Suppressor macrophage treated with lipopolysaccharide for 4 hours (primary cell): ENCODE measurements at regions not wholly inside any gene's neighbourhood (a gene's known extent, or its start where the extent isn't known, plus 50 kb on each side); places are given as distances from the start of the nearest gene placed in this dataset.

Source experiments
- DNase-seq: peaks from one replicate; pipeline ENCODE4 v3.0.0-alpha.2; 2020

GRCh38 chr19:27776524-27776923 lies 1436.4 kb downstream of the UQCRFS1 start:
- DNase-seq, result no peak

- peak; percentile 50 for DNase-seq
Observed at GRCh38 chr19:27776020-27776419, 1436.9 kb downstream of the UQCRFS1 start.

GRCh38 chr19:27775395-27775794 lies 1437.6 kb downstream of the UQCRFS1 start:
- no peak for DNase-seq

DNA sequence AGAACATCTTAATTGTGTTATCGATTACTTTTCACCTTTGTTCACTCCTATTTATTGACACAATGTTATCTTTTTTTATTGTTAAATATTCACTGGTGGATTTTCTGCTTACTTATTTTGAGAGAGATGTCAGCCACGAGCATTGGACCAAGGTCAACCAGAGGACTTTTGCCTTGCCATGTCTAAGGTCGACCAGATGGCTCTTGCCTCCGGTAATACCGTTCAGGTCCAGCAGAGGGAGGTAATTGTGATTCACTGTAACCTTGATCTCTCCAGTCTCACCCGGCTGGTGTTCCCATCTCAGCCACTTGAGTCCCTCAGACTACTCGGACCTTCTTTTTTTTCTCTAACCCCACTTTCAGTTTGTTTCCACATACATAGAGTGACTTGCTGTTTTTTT lies 1438.1 kb downstream of the UQCRFS1 start:
- no peak for DNase-seq

DNA sequence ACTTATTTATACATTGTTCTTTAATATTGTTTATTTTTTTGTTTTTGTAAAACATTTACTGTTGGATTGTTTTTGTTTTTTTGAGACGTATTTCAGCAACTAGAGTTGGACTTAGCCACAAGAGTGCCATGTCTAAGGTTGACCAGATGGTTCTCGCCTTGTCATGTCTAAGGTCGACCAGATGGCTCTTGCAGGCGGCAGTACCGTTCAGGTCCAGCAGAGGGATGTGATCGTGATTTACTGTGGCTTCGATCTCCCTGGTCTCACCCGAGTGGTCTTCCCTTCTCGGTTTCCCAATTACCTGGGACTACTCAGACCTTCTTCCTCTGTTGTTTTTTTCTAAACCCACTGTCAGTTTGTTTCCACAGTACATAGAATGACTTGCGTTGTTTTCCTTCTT lies 1438.6 kb downstream of the UQCRFS1 start:
- DNase-seq, result no peak

GRCh38 chr19:27773318-27774094 lies 1439.4 kb downstream of the UQCRFS1 start:
- DNase-seq, result no peak

DNA sequence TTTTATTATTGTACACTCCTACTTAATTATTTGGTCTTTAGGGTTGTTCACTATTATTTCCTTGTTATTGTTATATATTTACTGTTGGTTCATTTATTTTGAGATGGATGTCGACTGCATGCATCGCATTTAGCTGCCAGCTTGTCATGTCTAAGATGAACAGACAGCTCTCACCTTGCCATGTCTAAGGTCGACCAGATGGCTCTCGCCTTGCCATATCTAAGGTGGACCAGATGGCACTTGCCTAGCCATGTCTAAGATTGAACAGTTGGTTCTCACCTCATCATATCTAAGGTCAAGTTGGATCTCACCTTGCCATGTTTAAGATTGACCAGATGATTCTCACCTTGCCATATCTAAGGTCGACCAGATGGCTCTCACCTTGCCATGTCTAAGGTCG lies 1440.9 kb downstream of the UQCRFS1 start:
- no peak for DNase-seq

DNA sequence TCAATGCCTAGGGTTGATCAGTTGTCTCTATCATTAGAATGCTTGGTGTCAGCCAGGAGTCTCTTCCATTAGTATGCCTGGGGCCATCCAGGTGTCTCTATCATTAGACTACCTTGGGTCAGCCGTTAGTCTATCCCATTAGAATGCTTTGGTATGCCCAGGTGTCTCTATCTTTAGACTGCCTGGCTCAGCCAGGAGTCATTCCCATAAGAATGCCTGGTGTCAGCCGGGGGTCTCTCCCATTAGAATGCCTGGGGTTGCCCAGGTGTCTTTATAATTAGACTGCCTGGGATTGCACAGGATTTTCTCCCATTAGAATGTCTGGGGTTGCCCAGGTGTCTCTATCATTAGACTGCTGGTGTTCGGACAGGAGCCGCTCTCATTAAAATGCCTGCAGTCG lies 1442.9 kb downstream of the UQCRFS1 start:
- no peak for DNase-seq

DNA sequence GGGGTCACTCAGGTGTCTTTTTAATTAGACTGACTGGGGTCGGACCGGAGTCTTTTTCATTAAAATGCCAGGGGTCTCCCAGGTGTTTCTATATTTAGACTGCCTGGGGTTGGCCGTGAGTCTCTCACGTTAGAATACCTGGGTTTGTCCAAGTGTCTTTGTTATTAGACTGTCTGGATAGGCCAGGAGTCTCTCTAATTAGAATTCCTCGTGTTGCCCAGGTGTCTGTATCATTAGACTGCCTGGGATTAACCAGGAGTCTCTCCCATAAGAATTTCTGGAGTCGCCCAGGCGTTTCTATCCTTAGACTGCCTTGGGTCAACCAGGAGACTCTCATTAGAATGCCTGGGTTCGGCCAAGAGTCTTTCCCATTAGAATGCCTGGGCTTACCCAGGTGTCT lies 1445.7 kb downstream of the UQCRFS1 start:
- no peak for DNase-seq

DNA sequence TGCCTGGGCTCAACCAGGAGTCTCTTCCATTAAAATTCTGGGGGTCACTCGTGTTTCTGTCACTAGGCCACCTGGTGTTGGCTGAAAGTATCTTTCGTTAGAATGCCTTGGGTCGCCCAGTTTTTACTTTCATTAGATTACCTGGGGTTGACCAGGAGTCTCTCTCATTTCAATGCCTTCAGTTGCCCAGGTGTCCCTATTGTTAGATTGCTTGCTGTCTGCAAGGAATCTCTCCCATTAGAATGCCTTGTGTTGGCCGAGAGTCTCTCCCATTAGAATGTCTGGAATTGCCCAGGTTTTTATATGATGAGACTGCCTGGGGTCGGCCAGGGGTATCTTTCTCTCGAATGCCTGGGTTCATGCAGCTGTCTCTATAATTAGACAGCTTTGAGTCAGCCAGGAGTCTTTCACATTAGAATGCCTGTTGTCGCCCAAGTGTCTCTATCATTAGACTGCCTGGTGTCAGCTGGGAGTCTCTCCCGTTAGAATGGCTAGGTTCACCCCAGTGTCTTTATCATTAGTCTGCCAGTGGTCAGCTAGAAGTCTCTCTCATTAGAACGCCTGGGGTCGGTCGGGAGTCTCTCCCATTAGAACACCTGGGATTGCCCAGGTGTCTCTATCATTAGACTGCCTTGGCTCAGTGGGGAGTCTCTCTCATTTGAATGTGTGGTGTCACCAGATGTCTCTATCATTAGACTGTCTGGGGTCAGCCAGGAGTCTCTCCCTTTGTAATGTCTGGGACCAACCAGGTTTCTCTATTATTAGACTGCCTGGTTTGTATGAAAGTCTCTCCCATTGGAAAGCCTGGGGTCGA lies 1446.8 kb downstream of the UQCRFS1 start:
- no peak for DNase-seq

DNA sequence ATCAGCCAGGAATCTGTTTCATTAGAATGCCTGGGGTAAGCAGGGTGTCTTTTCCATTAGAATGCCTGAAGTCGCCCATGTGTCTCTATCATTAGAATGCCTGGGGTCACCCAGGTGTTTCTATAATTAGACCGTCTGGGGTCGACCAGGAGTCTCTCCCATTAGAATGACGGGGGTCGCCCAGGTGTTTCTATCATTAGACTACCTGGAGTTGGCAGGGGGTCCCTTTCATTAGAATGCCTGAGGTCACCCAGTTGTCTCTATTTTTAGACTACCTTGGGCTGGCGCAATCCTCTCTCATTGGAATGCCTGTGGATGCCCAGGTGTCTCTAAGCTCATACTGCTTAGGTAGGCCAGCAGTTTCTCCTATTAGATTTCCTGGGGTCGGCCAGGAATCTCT lies 1447.6 kb downstream of the UQCRFS1 start:
- DNase-seq, result no peak

DNA sequence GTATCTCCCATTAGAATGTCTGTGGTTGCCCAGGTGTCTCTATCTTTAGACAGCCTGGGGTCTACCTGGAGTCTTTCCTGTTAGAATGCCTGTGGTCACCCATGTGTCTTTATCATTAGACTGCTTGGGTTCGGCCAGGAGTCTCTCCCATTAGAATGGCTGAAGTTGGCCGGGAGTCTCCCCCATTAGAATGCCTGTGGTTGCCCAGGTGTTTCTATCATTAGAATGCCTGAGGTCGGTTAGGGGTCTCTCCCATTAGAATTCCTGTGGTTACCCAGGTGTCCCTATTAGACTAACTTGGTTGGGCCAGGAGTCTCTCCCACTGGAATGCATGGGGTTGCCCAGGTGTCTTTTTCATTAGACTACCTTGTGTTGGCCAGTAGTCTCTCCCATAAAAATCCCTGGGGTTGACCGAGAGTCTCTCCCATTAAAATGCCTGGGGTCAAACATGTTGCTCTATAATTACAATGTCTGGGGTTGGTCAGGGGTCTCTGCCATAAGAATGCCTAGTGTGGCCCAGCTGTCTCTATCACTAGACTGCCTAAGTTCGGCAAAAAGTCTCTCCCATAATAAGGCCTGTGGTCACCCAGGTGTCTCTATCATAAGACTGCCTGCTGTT lies 1448.7 kb downstream of the UQCRFS1 start:
- DNase-seq, result no peak

- DNase-seq, result no peak
Observed at GRCh38 chr19:27762933-27763332, 1450.0 kb downstream of the UQCRFS1 start.

GRCh38 chr19:27759896-27760295 lies 1453.1 kb downstream of the UQCRFS1 start:
- DNase-seq, result no peak

GRCh38 chr19:27758626-27759505 lies 1454.1 kb downstream of the UQCRFS1 start:
- no peak for DNase-seq

- no peak for DNase-seq
Observed at GRCh38 chr19:27754700-27755099, 1458.3 kb downstream of the UQCRFS1 start.

DNA sequence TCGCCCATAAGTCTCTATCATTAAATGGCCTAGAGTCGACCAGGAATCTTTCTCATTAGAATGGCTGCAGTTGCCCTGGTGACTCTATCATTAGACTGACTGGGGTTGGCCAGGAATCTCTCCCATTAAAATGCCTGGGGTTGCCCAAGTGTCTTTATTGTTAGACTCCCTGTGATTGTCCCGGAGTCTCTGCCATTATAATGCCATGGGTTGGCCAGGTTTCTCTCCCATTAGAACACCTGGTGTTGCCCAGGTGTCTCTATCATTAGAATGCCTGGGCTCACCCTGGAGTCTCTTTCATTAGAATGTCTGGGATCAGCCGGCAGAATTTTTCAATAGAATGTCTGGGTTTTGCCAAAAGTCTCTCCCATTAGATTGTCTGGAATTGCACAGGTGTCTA lies 1459.3 kb downstream of the UQCRFS1 start:
- no peak for DNase-seq

GRCh38 chr19:27752530-27753184 lies 1460.3 kb downstream of the UQCRFS1 start:
- DNase-seq, result no peak

GRCh38 chr19:27751044-27751391 lies 1461.9 kb downstream of the UQCRFS1 start:
- DNase-seq, result no peak

DNA sequence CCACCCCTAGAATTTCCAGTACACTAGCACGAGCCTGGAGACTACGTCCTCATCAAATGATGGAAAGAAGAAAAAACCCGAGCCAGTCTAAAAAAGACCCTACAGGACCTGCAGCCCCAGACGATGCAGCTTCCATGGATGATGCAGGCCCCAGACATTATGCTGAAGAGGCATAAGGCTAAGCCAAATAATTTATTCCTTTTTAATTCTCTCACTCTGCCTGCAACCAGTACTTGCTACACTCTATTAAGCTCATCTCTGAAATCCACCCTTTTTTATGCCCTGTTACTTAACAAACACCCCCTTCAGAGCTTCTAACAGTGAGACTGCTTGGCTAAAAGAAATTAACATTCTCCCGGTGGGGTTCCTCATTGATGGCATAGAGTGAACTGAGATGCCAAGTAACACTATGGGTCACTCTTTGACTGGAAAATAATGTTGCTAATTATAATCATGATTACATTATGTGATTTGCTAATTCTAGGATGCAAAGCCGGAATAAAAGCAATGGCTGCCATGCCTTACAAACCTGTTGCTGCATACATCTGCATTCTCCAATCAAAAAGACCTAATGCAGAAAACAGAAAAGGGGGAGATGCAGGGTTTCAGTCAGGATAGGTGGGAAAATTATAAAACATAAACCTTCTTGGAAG lies 1462.4 kb downstream of the UQCRFS1 start:
- DNase-seq, result no peak

DNA sequence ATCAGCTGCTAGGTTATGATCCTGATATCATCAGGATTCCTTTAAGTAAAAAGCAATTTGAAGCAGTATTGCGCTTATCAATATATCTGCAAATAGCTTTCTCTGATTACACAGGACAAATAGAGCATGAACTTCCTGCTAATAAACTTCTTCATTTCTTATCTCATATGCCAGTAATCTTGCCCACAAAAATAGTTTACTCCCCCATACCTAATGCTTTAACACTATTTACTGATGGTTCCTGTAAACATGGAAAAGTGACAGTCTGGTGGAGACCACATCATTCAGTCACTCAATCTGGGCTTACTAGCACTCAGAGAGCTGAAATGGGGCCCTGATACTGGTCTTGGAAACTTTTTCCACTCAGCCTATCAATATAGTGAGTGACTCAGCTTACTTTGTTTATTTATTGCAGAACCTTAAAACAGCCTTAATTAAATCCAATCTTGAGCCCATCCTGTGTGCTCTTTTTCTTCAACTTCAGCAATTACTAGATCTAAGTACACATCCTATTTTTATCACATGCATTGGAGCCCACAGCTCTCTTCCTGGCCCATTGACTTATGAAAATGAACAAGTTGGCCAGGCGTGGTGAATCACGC lies 1464.3 kb downstream of the UQCRFS1 start:
- DNase-seq, result no peak
